ENCODE measurements at regions not wholly inside any gene's neighbourhood (a gene's known extent, or its start where the extent isn't known, plus 50 kb on each side); places are given as distances from the start of the nearest gene placed in this dataset.

DNA sequence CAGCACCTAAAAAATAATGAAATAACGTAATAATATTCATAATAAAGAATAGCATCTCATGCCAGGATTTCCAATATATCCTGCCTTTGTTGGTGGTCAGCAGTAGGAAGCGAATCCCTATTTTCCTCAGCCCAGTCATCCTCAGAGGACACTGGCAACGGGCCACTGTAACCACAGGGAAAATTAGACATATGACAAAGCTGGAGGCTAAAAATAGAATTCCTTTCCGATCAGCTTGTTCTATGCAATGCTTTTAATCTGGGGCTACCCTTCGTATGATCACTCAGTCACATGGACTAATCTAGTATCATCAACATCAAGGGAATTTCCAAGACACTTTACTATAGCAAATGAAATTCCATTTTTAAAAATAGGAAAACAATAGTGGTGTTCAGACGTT is 246.9 kb upstream of the KCNJ16 start:
- Histone ChIP-seq H4K20me1 (ENCODE audit: insufficient read depth, low read length) (no peaks in the 10 kb centered on the region), H2AFZ (ENCODE audit: low read depth, low read length) (no peak overlapping the region), H3K36me3 (replicated peaks; ENCODE audit: low read depth, low read length) (no peaks in the 10 kb centered on the region), H3K4me2 (ENCODE audit: low read length) (no peak overlapping the region), H3K9ac (ENCODE audit: low read length) (no peak overlapping the region), H3K9me3 (ENCODE audit: insufficient read depth, low read length) (0 out of 2 replicates have a peak, but pooled peaks cover 4% of the 10 kb centered on the region), H3K4me3 (ENCODE audit: low read length) (no peak overlapping the region), H3K4me1 (ENCODE audit: low read length) (no peaks in the 10 kb centered on the region), H3K27ac (ENCODE audit: low read length) (no peak overlapping the region), H3K79me2 (ENCODE audit: low read length) (no peaks in the 10 kb centered on the region), H3K27me3 (ENCODE audit: low read depth, low read length) (no peaks in the 10 kb centered on the region)
- TF ChIP-seq CTCF (IDR thresholded peaks at IDR 0.05; ENCODE audit: low read depth, low read length), result no peak
- TF ChIP-seq EZH2phosphoT487 (IDR thresholded peaks at IDR 0.05; ENCODE audit: low read depth), result no peak

DNA sequence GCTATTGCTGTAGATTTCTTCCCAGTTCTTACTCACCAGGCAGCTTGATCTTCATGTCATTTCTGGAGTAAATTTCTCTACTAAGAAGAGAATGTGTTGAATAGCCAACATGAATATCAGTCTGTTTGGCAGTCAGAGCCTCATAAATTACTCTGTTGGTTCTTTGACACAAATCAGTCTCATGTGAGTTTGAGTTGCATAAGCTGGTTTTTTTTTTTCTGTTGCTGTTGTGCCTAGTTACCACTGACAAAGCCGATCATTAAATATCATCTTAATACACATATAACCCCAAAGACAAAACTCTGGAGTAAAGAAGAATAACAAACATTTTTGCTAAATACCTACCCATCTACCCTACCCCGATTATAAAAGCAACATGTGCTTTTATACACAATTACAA is 240.5 kb upstream of the KCNJ16 start:
- Histone ChIP-seq H2AFZ (ENCODE audit: low read depth, low read length) (no peak overlapping the region), H3K4me3 (ENCODE audit: low read length) (no peak overlapping the region), H4K20me1 (ENCODE audit: insufficient read depth, low read length) (no peaks in the 10 kb centered on the region), H3K4me1 (ENCODE audit: low read length) (no peaks in the 10 kb centered on the region), H3K9me3 (ENCODE audit: insufficient read depth, low read length) (no peaks in the 10 kb centered on the region), H3K27ac (ENCODE audit: low read length) (no peak overlapping the region), H3K79me2 (ENCODE audit: low read length) (no peaks in the 10 kb centered on the region), H3K4me2 (ENCODE audit: low read length) (no peak overlapping the region), H3K36me3 (replicated peaks; ENCODE audit: low read depth, low read length) (no peaks in the 10 kb centered on the region), H3K27me3 (ENCODE audit: low read depth, low read length) (no peaks in the 10 kb centered on the region), H3K9ac (ENCODE audit: low read length) (no peak overlapping the region)
- TF ChIP-seq EZH2phosphoT487 (IDR thresholded peaks at IDR 0.05; ENCODE audit: low read depth), result no peak

- H3K4me1 ChIP-seq (ENCODE audit: low read length), result peaks cover 12% of the 10 kb centered on the region
These were observed 223.3 kb upstream of the KCNJ16 start for GRCh38 chr17:69851736-69852135.

GRCh38 chr17:69853541-69854224 is 221.3 kb upstream of the KCNJ16 start:
- no peak for TF ChIP-seq CTCF (IDR thresholded peaks at IDR 0.05; ENCODE audit: low read depth, low read length)
- TF ChIP-seq EZH2phosphoT487 (IDR thresholded peaks at IDR 0.05; ENCODE audit: low read depth), result no peak
- Histone ChIP-seq H3K36me3 (replicated peaks; ENCODE audit: low read depth, low read length) (no peaks in the 10 kb centered on the region), H3K27ac (ENCODE audit: low read length) (no peak overlapping the region), H4K20me1 (ENCODE audit: insufficient read depth, low read length) (no peaks in the 10 kb centered on the region), H3K79me2 (ENCODE audit: low read length) (no peaks in the 10 kb centered on the region), H2AFZ (ENCODE audit: low read depth, low read length) (no peak overlapping the region), H3K9me3 (ENCODE audit: insufficient read depth, low read length) (no peaks in the 10 kb centered on the region; the same call in 1 of the 2 replicates), H3K4me2 (ENCODE audit: low read length) (peak overlapping the region; percentile 27; the same call in 1 of the 2 replicates), H3K4me1 (ENCODE audit: low read length) (peaks cover 12% of the 10 kb centered on the region), H3K9ac (ENCODE audit: low read length) (no peak overlapping the region), H3K27me3 (ENCODE audit: low read depth, low read length) (no peaks in the 10 kb centered on the region), H3K4me3 (ENCODE audit: low read length) (no peak overlapping the region)

More at GRCh38 chr17:69851736-69852135, 223.3 kb upstream of the KCNJ16 start:
- H3K9ac ChIP-seq (ENCODE audit: low read length), result no peak overlapping the region
- H3K4me2 ChIP-seq (ENCODE audit: low read length), result no peak overlapping the region
- no peaks in the 10 kb centered on the region for H3K36me3 ChIP-seq (replicated peaks; ENCODE audit: low read depth, low read length)
- no peaks in the 10 kb centered on the region for H3K27me3 ChIP-seq (ENCODE audit: low read depth, low read length)
- H3K27ac ChIP-seq (ENCODE audit: low read length), result no peak overlapping the region
- no peaks in the 10 kb centered on the region for H3K9me3 ChIP-seq (ENCODE audit: insufficient read depth, low read length)
- no peaks in the 10 kb centered on the region for H3K79me2 ChIP-seq (ENCODE audit: low read length)
- H4K20me1 ChIP-seq (ENCODE audit: insufficient read depth, low read length), result no peaks in the 10 kb centered on the region
- TF ChIP-seq CTCF (IDR thresholded peaks at IDR 0.05; ENCODE audit: low read depth, low read length) (no peak), EZH2phosphoT487 (IDR thresholded peaks at IDR 0.05; ENCODE audit: low read depth) (no peak)
- no peak overlapping the region for H3K4me3 ChIP-seq (ENCODE audit: low read length)
- H2AFZ ChIP-seq (ENCODE audit: low read depth, low read length), result no peak overlapping the region
